SHP77 treated with DMSO at 0.1 percent for 48 hours (cell line): ENCODE measurements at regions not wholly inside any gene's neighbourhood (a gene's known extent, or its start where the extent isn't known, plus 50 kb on each side); places are given as distances from the start of the nearest gene placed in this dataset.
"Not testable (repeated sequence)": the region's sequence is repeated elsewhere in the genome, so short reads cannot be mapped to it uniquely, and the experiment has no call there.

Experiments
- DNase-seq: peaks from one replicate; lab custom pipeline; 2025; lab: John Stamatoyannopoulos, UW

- DNase-seq = no peak
These were observed 56.1 kb downstream of the CAPZA3 start for GRCh38 chr12:18794000-18794399.

GRCh38 chr12:18797604-18798003 is 59.7 kb downstream of the CAPZA3 start:
- no peak for DNase-seq

GRCh38 chr12:18798535-18799361 is 60.8 kb downstream of the CAPZA3 start:
- no peak for DNase-seq

- DNase-seq = no peak
These were observed 61.6 kb downstream of the CAPZA3 start for GRCh38 chr12:18799561-18799960.

GRCh38 chr12:18805516-18806248 is 67.8 kb downstream of the CAPZA3 start:
- no peak for DNase-seq

- DNase-seq = no peak
These were observed 69.8 kb downstream of the CAPZA3 start for GRCh38 chr12:18807714-18808113.

GRCh38 chr12:18808221-18808620 is 70.3 kb downstream of the CAPZA3 start:
- no peak for DNase-seq

- DNase-seq = no peak
These were observed 72.8 kb downstream of the CAPZA3 start for GRCh38 chr12:18810537-18811253.

GRCh38 chr12:18811273-18811672 is 73.4 kb downstream of the CAPZA3 start:
- no peak for DNase-seq

- DNase-seq = no peak
These were observed 75.8 kb downstream of the CAPZA3 start for GRCh38 chr12:18813753-18814152.

- no peak for DNase-seq
These were observed 80.8 kb downstream of the CAPZA3 start for GRCh38 chr12:18818579-18819268.

- no peak for DNase-seq
These were observed 81.6 kb downstream of the CAPZA3 start for GRCh38 chr12:18819484-18819883.

- DNase-seq = no peak
These were observed 85.5 kb downstream of the CAPZA3 start for GRCh38 chr12:18823461-18823860.

- DNase-seq = no peak
These were observed 86.4 kb downstream of the CAPZA3 start for GRCh38 chr12:18824287-18824686.

GRCh38 chr12:18825138-18825537 is 87.2 kb downstream of the CAPZA3 start:
- DNase-seq = no peak

GRCh38 chr12:18827913-18828312 is 90.0 kb downstream of the CAPZA3 start:
- no peak for DNase-seq

- no peak for DNase-seq
These were observed 90.6 kb downstream of the CAPZA3 start for GRCh38 chr12:18828483-18828882.

- no peak for DNase-seq
These were observed 91.1 kb downstream of the CAPZA3 start for GRCh38 chr12:18828987-18829386.

- DNase-seq = not testable (repeated sequence)
These were observed 95.0 kb downstream of the CAPZA3 start for GRCh38 chr12:18832932-18833331.

- peak; percentile 32 for DNase-seq
These were observed 99.1 kb downstream of the CAPZA3 start for GRCh38 chr12:18837025-18837424.

GRCh38 chr12:18837505-18837904 is 99.6 kb downstream of the CAPZA3 start:
- no peak for DNase-seq

- DNase-seq = not testable (repeated sequence)
These were observed 103.1 kb downstream of the CAPZA3 start for GRCh38 chr12:18840997-18841396.
